Stimulated activated CD8-positive, alpha-beta memory T cell treated with anti-CD3 and anti-CD28 coated beads, Interleukin-15, amount 100 ng/mL, for 4 hours (primary cell): ENCODE measurements at regions not wholly inside any gene's neighbourhood (a gene's known extent, or its start where the extent isn't known, plus 50 kb on each side); places are given as distances from the start of the nearest gene placed in this dataset.

Experiments
- DNase-seq, 2 donors: peaks; one replicate each; pipeline ENCODE4 v3.0.0-alpha.2; 2020; ENCODE audit warnings: low read depth in 2 of 2

DNA sequence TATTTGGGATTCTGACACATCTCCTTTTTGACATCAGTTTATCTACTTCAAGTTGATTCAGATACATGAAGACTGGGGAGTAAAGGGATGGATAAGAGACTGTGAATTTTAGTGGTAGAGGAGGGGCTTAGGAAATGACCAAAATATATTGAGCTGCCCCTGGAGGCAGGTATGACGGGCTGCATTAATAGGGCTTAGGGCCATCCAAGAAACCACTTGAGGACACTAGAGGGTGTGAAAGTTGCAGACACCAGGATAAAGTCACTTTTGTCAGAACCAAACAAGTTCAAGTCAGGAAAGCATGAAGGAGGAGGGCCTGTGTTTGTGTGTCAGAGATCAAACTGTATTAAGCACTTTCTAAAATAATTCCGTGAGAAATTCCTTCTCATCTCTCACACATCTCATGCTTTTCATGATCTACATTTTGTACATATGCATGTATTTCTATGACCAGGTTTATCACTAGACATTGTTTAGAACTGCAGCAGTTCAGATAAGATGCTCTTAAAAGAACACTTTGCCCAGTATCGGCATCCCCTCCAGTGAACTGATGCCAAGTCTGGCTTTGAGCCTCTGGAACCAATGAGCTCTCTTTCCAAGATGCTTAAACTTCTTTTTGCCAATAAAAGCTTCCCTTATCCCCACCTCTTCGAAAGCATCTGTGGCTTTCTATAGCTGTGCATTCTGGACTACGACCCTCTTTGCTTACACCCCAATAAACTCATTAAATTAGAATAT, 136.9 kb downstream of the SLC38A1 start:
- no peak for DNase-seq

GRCh38 chr12:46127656-46128055, 137.3 kb upstream of the SCAF11 start:
- no peak for DNase-seq

DNA sequence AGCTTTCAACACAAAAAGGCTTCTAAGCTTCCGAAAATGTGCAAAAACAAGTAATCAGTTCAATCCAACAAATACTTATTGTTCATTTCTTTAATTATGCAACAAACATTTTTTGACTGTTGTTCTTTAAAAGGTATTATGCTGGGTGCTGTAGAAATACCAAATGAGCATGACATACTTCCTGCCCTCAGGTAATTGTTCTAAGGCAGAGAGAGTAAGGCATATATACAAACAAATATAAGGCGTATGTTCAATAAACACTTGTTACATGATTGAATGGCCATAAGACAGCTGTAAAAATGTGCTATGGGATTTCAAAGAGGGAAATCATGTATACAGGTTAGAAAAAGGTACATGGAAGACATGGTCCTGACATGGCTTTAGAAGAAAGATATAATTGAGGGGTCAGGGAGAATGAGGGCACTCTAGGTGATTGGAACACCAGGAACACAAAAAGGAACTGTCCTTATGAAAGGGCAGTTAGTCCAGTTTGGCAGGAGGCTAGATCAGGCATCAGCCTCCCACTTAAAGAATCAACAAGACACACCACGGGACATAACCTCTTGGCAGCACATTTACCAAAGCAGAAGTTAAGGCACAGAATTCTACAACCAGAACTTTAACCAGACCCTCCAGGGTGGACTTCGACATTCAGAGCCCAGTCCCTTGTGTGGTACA, 135.8 kb upstream of the SCAF11 start:
- DNase-seq: no peak

- DNase-seq: peak in 1 of 2 donors; percentile 32
Measured at GRCh38 chr12:46124848-46125619, 134.7 kb upstream of the SCAF11 start.

GRCh38 chr12:46124132-46124847, 133.9 kb upstream of the SCAF11 start:
- no peak for DNase-seq

- DNase-seq: no peak
Measured at GRCh38 chr12:46112364-46112763, 122.0 kb upstream of the SCAF11 start.

GRCh38 chr12:46111715-46112114, 121.3 kb upstream of the SCAF11 start:
- DNase-seq: no peak

DNA sequence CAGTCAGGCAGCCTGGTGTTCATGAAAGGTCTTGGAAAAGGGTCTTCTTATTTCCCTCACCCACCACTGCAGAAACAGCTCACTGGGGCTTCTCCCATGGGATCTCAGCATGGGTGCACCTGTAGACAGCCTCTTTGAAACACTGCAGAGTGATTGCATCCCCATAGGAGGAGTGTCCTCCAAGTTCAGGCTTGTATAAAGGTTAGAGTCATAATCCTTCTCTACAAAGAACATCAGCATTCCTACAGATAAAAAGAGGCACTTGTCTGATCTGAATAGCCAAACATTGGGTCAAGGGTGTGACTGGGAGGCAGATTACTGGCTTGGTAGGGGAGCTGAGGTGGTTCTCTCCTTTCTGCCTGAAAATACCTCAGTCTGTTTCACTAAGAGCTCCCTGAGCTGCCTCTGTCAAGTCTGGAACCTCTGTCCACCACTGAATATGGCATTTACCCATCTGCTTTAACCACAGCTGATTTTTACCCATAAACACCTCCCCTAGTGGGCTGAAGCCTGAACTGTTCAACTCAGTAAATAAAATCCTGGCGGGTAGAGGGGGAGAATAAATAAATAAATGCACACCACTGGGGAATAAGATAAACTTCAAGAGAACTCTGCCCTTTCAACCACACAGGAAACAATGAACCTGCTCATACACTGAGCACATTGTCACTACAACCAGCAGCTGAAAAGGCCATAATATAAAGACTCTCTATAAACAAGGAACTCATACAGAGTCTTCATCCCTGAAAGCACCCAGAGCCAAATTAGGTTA, 120.7 kb upstream of the SCAF11 start:
- DNase-seq: no peak

GRCh38 chr12:46110223-46110611, 119.8 kb upstream of the SCAF11 start:
- DNase-seq: no peak

DNA sequence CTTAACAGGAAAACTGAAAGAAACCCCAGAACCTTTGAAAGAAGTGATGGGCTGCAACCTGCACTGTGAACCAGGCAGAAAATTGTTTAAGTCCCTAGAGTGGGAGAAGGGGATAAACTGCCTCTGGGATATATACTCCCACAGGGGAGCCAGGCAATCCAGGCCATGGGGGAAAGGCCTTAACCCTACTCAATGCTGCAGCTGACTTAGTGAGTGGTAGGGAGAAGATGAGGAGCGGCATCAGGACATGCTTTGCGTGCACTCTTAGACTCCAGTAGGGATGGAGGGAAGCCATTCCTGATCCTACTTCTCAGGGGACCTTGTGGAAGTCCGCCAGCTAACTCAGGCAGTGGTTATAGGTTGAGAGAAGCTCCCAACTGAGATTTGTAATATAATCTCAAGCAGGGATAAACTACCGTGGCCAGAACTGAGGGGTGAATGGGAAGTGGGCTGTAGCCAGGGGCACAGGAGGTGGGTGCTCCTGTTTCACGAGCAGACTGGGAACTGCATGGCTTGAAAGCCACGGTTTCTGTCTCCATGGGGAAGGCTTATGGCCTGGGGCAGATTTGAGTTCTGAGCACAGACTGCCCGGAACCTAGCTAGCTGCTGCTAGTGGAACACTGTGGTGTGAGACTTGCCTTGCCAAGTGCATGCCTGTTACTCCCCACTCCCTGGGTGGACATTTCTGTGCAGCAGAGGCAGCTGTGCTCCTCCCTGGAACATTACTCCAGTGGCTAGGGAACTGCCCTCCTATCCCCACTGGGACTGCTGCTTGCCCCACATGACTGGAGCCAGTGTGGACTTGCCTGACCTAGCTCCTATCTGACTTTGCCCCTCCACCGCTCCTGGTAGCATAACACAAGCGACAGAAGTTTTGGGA, 119.2 kb upstream of the SCAF11 start:
- no peak for DNase-seq

DNA sequence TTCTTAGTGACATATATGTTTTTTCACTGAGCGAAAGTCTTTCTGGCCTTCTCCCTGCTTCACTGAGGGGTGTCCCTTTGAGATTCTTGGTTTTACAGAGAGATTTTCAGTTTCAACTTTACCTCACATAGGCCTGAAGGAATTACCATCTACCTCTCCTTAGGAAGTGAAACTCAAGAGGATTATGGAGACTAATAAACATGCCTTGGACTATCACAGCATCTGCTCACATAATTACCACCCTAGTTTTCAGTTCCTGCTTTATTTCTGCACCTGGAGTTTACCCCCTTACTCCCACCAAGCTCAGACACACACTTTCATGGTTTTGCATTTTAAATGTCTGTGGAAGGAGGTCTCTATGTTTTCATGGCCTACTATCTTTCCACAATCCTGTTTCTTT, 118.3 kb upstream of the SCAF11 start:
- no peak for DNase-seq

GRCh38 chr12:46107591-46107990, 117.2 kb upstream of the SCAF11 start:
- no peak for DNase-seq

- DNase-seq: no peak
Measured at GRCh38 chr12:46105735-46106134, 115.4 kb upstream of the SCAF11 start.

GRCh38 chr12:46103559-46104383, 113.4 kb upstream of the SCAF11 start:
- no peak for DNase-seq

GRCh38 chr12:46101485-46101869, 111.1 kb upstream of the SCAF11 start:
- no peak for DNase-seq

DNA sequence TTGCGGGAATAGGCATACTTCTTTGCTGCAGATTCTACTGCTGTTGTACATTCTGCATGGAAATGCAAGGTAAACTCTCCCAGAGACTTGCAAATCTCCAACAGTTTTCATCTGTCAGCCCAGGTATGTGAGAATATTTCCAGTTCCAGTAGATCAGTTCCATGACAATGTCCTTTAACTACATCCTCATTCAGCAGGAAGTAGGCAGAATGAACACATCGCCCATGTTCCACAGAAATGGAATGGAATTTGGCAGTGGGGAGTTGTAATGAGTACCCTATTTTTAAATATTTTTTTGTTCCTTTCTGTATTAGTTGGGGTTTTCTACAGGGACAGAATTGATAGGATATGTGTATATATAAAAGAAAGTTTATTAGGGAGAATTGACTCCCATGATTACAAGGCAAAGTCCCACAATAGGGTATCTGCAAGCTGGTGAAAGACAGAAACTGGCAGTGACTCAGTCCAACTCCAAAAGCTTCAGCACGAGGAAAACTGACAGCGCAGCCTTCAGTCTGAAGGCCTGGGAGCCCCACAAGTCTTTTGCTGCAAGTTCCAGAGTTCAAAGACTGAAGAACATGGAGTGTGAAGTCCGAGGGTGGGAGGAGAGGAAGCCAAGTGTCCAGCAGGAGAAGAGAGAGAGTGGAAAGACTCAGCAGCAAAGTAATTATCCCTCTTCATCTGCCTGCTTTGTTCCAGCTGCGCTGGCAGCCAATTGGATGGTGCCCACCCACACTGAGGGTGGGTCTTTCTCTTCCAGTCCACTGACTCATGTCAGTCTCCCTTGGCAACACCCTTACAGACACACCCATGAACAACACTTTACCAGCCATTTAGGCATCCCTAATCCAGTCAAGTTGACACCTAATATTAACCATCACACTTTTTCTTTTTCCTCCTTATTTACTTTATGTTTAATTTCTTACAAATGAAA, 110.4 kb upstream of the SCAF11 start:
- DNase-seq: no peak

DNA sequence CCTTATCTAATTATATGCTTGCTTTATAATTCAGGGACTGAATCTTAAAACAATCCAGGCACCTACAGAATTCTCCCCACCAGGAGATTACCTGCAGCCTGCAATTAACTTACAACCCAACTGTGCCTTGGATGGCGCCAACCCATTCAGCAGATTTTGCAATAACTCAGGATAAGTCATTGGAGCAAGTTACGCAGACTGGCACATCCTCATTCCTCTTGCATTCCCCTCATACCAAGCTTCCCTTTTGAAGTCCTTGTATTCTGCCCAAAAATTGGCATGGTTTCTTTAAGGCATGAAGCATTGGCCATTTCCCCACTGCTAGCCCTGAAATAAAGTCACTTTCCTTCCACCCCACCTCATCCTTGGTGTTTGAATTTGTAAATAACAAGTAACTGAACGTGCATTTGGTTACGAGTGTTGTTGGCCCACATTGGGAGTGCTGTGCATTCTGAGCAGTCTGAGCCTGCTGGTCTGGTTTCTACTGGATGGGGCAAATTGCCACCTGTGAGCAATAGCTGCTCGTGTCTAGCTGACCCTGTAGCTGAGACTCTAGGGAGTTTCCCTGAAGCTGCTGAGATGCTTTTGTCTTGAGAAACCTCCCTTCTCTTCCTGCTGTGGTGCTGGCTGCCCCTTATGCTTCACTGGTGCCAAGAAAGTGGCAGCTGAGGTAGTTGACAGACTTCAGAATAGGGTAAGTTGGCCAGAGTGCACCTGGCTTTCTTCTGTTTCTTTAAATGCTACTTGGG, 99.2 kb upstream of the SCAF11 start:
- no peak for DNase-seq
